IgD-negative memory B cell (primary cell): ENCODE measurements at regions not wholly inside any gene's neighbourhood (a gene's known extent, or its start where the extent isn't known, plus 50 kb on each side); places are given as distances from the start of the nearest gene placed in this dataset.
A peak's percentile ranks its signal among the peaks of the same experiment; 100 is the strongest.
"Not testable (repeated sequence)": the region's sequence is repeated elsewhere in the genome, so short reads cannot be mapped to it uniquely, and the experiment has no call there.

ENCODE experiments used
- H3K27ac Mint-ChIP-seq, 3 donors: one replicate each; pipeline ENCODE4 v1.8.0; 2020 to 2022; ENCODE audit warnings: mild to moderate bottlenecking in 3 of 3, mixed read lengths in 3 of 3, moderate library complexity in 1 of 3
- H3K27me3 Mint-ChIP-seq: one replicate; pipeline ENCODE4 v1.8.0; 2021; ENCODE audit warnings: mixed read lengths
- H3K36me3 Mint-ChIP-seq: one replicate; pipeline ENCODE4 v1.8.0; 2020; ENCODE audit warnings: mild to moderate bottlenecking, mixed read lengths
- H3K4me1 Mint-ChIP-seq, 3 donors: one replicate each; pipeline ENCODE4 v1.8.0; 2020 to 2022; ENCODE audit warnings: mixed read lengths in 3 of 3, mild to moderate bottlenecking in 1 of 3
- H3K4me3 Mint-ChIP-seq, 4 donors: one replicate each; pipeline ENCODE4 v1.8.0; 2020 to 2022; ENCODE audit warnings: mild to moderate bottlenecking in 4 of 4, mixed read lengths in 4 of 4, moderate library complexity in 3 of 4
- H3K9me3 Mint-ChIP-seq, 3 donors: one replicate each; pipeline ENCODE4 v1.8.0; 2020 to 2021; ENCODE audit warnings: mixed read lengths in 3 of 3, mild to moderate bottlenecking in 1 of 3

DNA sequence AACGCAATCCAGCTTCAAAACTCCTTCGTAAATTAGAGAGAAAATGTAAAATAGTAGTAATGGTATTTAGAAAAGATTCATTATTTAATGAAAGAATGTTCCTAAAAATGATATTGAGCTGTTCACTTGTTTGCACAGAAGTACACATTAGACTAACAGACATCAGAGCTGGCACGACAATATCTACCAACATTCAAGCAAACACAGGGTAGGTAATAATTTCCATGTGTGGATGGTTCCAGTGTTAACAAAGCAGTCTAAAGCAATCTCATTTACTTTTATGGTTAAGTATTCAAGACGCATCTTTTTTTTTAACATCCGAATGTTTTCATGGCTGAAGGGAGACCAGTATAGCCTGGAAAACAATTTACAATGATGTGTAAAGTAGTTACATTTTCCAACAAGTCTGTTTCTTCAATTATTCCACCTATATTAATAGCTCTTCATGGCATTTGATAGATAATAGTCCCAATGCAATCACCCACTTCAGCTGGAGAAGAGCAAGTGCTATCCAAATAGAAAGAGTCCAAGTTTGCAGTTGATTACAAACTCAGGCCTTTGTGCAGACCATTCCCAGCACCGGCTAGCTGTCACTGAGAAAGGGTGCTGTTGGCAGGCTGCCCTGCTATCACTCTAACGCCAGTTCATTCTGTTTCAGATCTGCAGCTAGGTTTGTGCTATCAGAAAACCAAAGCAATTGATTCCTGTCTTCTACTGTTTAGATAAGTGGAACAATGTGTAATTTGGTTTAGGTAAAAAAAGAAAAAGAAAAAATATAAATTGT lies 458.8 kb downstream of the DTWD2 start:
- H3K4me3 Mint-ChIP-seq, result no peak overlapping the region
- no peaks in the 10 kb centered on the region for H3K36me3 Mint-ChIP-seq
- peaks cover 0 to 1% (median 0%) of the 10 kb centered on the region in 3 donors for H3K4me1 Mint-ChIP-seq
- H3K27ac Mint-ChIP-seq, result no peak overlapping the region
- H3K27me3 Mint-ChIP-seq, result peaks cover 8% of the 10 kb centered on the region
- H3K9me3 Mint-ChIP-seq, result peaks cover 0 to 8% (median 2%) of the 10 kb centered on the region in 3 donors

GRCh38 chr5:118522626-118523025 lies 465.7 kb downstream of the DTWD2 start:
- Mint-ChIP-seq H3K9me3 (peaks cover 0 to 4% (median 1%) of the 10 kb centered on the region in 3 donors), H3K4me3 (no peak overlapping the region), H3K27me3 (peaks cover 8% of the 10 kb centered on the region)

GRCh38 chr5:118520771-118521415 lies 467.5 kb downstream of the DTWD2 start:
- no peak overlapping the region for H3K4me3 Mint-ChIP-seq
- H3K27ac Mint-ChIP-seq, result peak overlapping the region in 1 of 3 donors; percentile 7
- no peaks in the 10 kb centered on the region for H3K36me3 Mint-ChIP-seq

More at GRCh38 chr5:118522626-118523025, 465.7 kb downstream of the DTWD2 start:
- H3K27ac Mint-ChIP-seq, result no peak overlapping the region
- no peaks in the 10 kb centered on the region for H3K36me3 Mint-ChIP-seq
- H3K4me1 Mint-ChIP-seq, result no peaks in the 10 kb centered on the region

DNA sequence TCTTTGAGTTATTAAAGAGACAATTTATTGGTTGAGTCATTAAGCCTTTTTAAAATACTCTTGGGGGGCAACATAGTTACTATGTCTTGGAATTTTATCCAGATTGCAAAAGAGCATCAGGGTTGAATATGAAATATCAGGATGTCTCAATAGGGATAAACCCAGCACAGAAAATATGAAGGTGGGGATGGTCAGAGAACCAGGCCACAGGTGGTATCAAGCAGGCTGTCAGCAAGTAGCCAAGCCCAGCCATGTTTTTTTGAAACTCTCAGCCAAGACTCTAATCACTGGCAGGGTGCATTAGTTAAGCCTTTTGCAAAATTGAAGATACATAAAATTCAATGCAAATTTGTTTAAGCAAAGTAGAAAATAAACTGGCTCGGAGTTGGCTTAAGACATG lies 468.9 kb downstream of the DTWD2 start:
- no peak overlapping the region for H3K4me3 Mint-ChIP-seq
- no peak overlapping the region for H3K27ac Mint-ChIP-seq
- H3K27me3 Mint-ChIP-seq, result no peaks in the 10 kb centered on the region
- H3K4me1 Mint-ChIP-seq, result no peaks in the 10 kb centered on the region
- no peaks in the 10 kb centered on the region for H3K36me3 Mint-ChIP-seq
- H3K9me3 Mint-ChIP-seq, result peaks cover 0 to 2% (median 1%) of the 10 kb centered on the region in 3 donors

More at GRCh38 chr5:118520771-118521415, 467.5 kb downstream of the DTWD2 start:
- peaks cover 0 to 2% (median 1%) of the 10 kb centered on the region in 3 donors for H3K9me3 Mint-ChIP-seq
- peaks cover 6% of the 10 kb centered on the region for H3K27me3 Mint-ChIP-seq
- H3K4me1 Mint-ChIP-seq, result no peaks in the 10 kb centered on the region

DNA sequence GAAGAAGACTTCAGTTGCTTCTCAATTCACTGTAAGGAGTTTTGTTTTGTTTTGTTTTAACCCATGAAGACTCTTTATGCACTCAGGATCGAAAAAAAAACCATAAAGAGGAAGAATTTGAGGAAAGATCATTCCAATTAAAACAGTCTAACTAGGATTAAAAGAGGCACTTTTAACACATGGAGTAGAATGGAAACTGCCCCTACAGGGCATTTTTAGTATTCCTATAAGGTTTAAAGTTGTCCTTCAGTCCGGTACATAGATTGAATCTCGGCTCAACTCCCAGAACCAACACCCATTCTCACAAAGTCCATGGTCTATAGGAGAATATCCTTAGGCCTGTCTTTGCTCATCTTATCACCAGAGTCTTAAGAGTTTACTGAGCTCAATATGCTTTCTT lies 469.6 kb downstream of the DTWD2 start:
- H3K27ac Mint-ChIP-seq, result no peak overlapping the region

DNA sequence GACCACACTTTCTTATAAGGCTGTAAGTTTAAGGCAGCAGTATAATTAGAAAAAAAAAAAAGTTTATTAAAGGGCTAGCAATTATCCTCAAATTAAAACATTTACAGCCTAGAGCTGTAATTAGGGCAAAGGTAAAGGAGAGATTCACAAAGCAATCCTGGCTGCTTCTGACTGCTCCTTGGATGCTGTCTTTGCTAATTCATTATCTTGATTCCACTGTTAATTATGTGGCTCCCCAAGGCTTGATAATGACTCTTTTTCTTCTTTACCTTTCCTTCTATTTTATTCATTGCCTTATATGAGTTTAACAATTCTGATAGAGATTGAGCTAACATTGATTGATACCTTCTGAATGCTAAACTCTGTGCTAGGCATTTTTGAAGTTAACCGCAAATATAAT lies 476.5 kb downstream of the DTWD2 start:
- peaks cover 0 to 6% (median 0%) of the 10 kb centered on the region in 3 donors for H3K9me3 Mint-ChIP-seq
- no peak overlapping the region for H3K4me3 Mint-ChIP-seq
- peaks cover 2% of the 10 kb centered on the region for H3K27me3 Mint-ChIP-seq
- no peaks in the 10 kb centered on the region for H3K36me3 Mint-ChIP-seq
- H3K27ac Mint-ChIP-seq, result no peak overlapping the region
- peaks cover 0 to 3% (median 2%) of the 10 kb centered on the region in 3 donors for H3K4me1 Mint-ChIP-seq

More for the DNA sequence above, 469.6 kb downstream of the DTWD2 start:
- H3K4me3 Mint-ChIP-seq, result no peak overlapping the region
- no peaks in the 10 kb centered on the region for H3K27me3 Mint-ChIP-seq
- H3K4me1 Mint-ChIP-seq, result no peaks in the 10 kb centered on the region
- H3K9me3 Mint-ChIP-seq, result peaks cover 0 to 2% (median 1%) of the 10 kb centered on the region in 3 donors
- H3K36me3 Mint-ChIP-seq, result no peaks in the 10 kb centered on the region

GRCh38 chr5:118506217-118506852 lies 482.0 kb downstream of the DTWD2 start:
- Mint-ChIP-seq H3K4me1 (peaks cover 4 to 9% (median 6%) of the 10 kb centered on the region in 3 donors), H3K27ac (no peak overlapping the region), H3K4me3 (peak overlapping the region in 1 of 4 donors; percentile 32), H3K9me3 (peaks cover 3 to 16% (median 11%) of the 10 kb centered on the region in 3 donors), H3K36me3 (no peaks in the 10 kb centered on the region), H3K27me3 (peaks cover 2% of the 10 kb centered on the region)

- H3K4me3 Mint-ChIP-seq, H3K27ac Mint-ChIP-seq, H3K27me3 Mint-ChIP-seq, H3K4me1 Mint-ChIP-seq, H3K36me3 Mint-ChIP-seq: not testable (repeated sequence)
- H3K9me3 Mint-ChIP-seq, result peaks cover 3 to 16% (median 5%) of the 10 kb centered on the region in 3 donors
Measured at GRCh38 chr5:118502232-118502631, 486.1 kb downstream of the DTWD2 start.

- no peak overlapping the region for H3K27ac Mint-ChIP-seq
- H3K9me3 Mint-ChIP-seq, result peaks cover 0 to 4% (median 0%) of the 10 kb centered on the region in 3 donors
- no peaks in the 10 kb centered on the region for H3K4me1 Mint-ChIP-seq
- no peak overlapping the region for H3K4me3 Mint-ChIP-seq
- H3K27me3 Mint-ChIP-seq, result no peaks in the 10 kb centered on the region
- peaks cover 1% of the 10 kb centered on the region for H3K36me3 Mint-ChIP-seq
Measured at GRCh38 chr5:118491351-118491750, 497.0 kb downstream of the DTWD2 start.

DNA sequence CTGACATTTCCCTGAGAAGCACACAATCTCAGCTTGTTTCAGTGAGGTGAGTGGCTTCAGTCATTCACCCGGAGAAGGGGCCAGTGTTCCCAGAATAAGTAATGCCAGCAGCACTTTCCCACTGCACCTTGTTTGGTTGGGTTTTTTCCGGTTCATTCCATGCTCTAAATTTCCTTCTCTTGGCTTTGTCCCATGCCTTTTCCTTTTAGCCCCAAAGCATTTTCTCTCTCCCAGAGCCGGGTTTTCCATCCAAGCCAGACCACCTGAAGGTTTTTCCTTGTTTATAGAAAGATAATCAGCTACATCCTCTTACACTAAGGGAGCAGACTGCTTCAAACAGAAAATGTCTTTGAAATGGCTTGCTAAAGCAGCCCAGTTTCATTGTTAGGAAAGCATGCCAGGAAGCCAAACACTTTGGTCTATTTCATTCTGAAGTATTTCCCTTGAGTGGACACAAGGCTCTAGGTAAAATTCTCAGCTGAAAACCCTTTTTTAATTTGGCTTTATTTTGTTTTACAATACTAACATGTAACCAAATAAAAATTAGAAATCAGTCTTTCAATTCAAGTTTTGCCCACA lies 501.6 kb downstream of the DTWD2 start:
- peaks cover 0 to 2% (median 0%) of the 10 kb centered on the region in 3 donors for H3K4me1 Mint-ChIP-seq
- no peaks in the 10 kb centered on the region for H3K36me3 Mint-ChIP-seq
- no peak overlapping the region for H3K27ac Mint-ChIP-seq
- H3K4me3 Mint-ChIP-seq, result no peak overlapping the region
- peaks cover under 1 to 9% (median 2%) of the 10 kb centered on the region in 3 donors for H3K9me3 Mint-ChIP-seq
- H3K27me3 Mint-ChIP-seq, result no peaks in the 10 kb centered on the region

DNA sequence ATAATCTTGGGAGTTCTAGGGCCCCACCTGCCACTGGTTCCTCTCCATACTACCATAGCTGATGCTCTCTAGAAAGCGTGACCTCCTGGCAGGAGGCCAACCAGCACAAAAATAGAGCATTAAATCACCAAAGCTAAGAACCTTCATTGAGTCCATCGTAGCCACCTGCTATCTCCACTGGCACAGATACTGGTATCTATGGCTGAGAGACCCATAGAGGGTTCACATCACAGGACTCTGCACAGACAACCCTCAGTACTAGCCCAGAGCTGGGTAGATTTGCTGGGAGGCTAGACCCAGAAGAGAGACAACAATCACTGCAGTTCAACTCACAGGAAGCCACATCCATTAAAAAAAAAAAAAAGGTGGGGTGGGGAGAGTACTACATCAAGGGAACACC lies 509.1 kb downstream of the DTWD2 start:
- no peaks in the 10 kb centered on the region for H3K36me3 Mint-ChIP-seq
- H3K9me3 Mint-ChIP-seq, result peaks cover 2 to 20% (median 6%) of the 10 kb centered on the region in 3 donors
- no peak overlapping the region for H3K4me3 Mint-ChIP-seq
- H3K27ac Mint-ChIP-seq, result no peak overlapping the region
- H3K27me3 Mint-ChIP-seq, result peaks cover 2% of the 10 kb centered on the region
- peaks cover 0 to 3% (median 3%) of the 10 kb centered on the region in 3 donors for H3K4me1 Mint-ChIP-seq

GRCh38 chr5:118478852-118479251 lies 509.5 kb downstream of the DTWD2 start:
- peaks cover 0 to 15% (median 6%) of the 10 kb centered on the region in 3 donors for H3K9me3 Mint-ChIP-seq

DNA sequence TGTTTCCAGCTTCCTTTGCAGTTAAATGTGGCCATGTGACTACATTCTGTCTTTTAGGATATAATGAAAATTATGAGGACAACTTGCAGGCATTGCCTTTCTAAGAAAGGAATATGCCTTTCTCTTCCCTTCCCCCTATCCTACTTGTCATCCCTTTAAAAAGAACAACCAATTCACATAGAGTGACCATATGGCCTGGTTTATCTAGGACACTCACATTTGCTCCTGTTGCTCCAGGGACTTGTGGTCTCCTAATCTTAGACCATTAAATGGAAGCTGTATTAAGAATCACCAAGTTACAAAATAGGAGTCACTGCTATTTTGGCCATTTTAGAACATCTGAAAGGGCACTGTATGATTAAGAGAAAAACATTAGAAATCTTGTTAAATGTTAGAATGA lies 520.3 kb downstream of the DTWD2 start:
- Mint-ChIP-seq H3K9me3 (no peaks in the 10 kb centered on the region), H3K36me3 (no peaks in the 10 kb centered on the region), H3K27ac (peak overlapping the region in 1 of 3 donors; percentile 60), H3K4me1 (no peaks in the 10 kb centered on the region), H3K27me3 (no peaks in the 10 kb centered on the region), H3K4me3 (no peak overlapping the region)

More at GRCh38 chr5:118478852-118479251, 509.5 kb downstream of the DTWD2 start:
- no peak overlapping the region for H3K27ac Mint-ChIP-seq
- peaks cover 2% of the 10 kb centered on the region for H3K27me3 Mint-ChIP-seq
- no peak overlapping the region for H3K4me3 Mint-ChIP-seq
- no peaks in the 10 kb centered on the region for H3K36me3 Mint-ChIP-seq
- peaks cover 0 to 3% (median 3%) of the 10 kb centered on the region in 3 donors for H3K4me1 Mint-ChIP-seq

GRCh38 chr5:118467103-118467502 lies 521.2 kb downstream of the DTWD2 start:
- Mint-ChIP-seq H3K27ac (no peak overlapping the region), H3K4me1 (no peaks in the 10 kb centered on the region), H3K27me3 (no peaks in the 10 kb centered on the region), H3K9me3 (no peaks in the 10 kb centered on the region), H3K36me3 (no peaks in the 10 kb centered on the region), H3K4me3 (no peak overlapping the region)

DNA sequence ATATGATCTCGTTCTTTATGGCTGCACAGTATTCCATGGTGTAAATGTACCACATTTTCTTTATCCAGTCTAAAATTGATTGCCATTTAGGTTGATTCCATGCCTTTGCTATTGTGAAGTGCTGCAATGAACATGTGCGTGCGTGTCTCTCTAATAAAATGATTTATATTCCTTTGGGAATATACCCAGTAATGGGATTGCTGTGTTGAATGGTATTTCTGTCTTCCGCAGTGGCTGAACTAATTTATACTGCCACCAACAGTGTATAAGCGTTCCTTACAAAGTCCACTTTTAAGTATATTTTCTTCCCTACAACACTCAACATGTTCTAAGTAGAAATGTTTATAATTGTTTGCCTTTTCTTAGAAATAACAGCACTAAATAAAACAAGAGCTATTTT lies 521.9 kb downstream of the DTWD2 start:
- no peaks in the 10 kb centered on the region for H3K4me1 Mint-ChIP-seq
- H3K9me3 Mint-ChIP-seq, result no peaks in the 10 kb centered on the region
- H3K27ac Mint-ChIP-seq, result no peak overlapping the region
- no peaks in the 10 kb centered on the region for H3K27me3 Mint-ChIP-seq
- H3K4me3 Mint-ChIP-seq, result no peak overlapping the region
- H3K36me3 Mint-ChIP-seq, result no peaks in the 10 kb centered on the region
